NCI-H69 (cell line): ENCODE measurements at regions not wholly inside any gene's neighbourhood (a gene's known extent, or its start where the extent isn't known, plus 50 kb on each side); places are given as distances from the start of the nearest gene placed in this dataset.

Source experiments
- DNase-seq: peaks from one replicate; lab custom pipeline; 2025; lab: John Stamatoyannopoulos, UW

GRCh38 chr9:69955536-69956355 lies 87.9 kb upstream of the MAMDC2 start:
- DNase-seq, result no peak

- DNase-seq, result no peak
Measured at GRCh38 chr9:69961843-69962242, 81.8 kb upstream of the MAMDC2 start.

- DNase-seq, result no peak
Measured at GRCh38 chr9:69963803-69964202, 79.8 kb upstream of the MAMDC2 start.

GRCh38 chr9:69964446-69964845 lies 79.2 kb upstream of the MAMDC2 start:
- DNase-seq, result no peak

- DNase-seq, result no peak
Measured at GRCh38 chr9:69965416-69966145, 78.1 kb upstream of the MAMDC2 start.

- no peak for DNase-seq
Measured at GRCh38 chr9:69967344-69967743, 76.3 kb upstream of the MAMDC2 start.

GRCh38 chr9:69970001-69970533 lies 73.6 kb upstream of the MAMDC2 start:
- no peak for DNase-seq

GRCh38 chr9:69971643-69972449 lies 71.8 kb upstream of the MAMDC2 start:
- peak; percentile 78 for DNase-seq

- no peak for DNase-seq
Measured at GRCh38 chr9:69975681-69976080, 68.0 kb upstream of the MAMDC2 start.

GRCh38 chr9:69976152-69976551 lies 67.5 kb upstream of the MAMDC2 start:
- peak; percentile 77 for DNase-seq

- DNase-seq, result no peak
Measured at GRCh38 chr9:69980041-69980440, 63.6 kb upstream of the MAMDC2 start.

GRCh38 chr9:69980591-69980990 lies 63.1 kb upstream of the MAMDC2 start:
- no peak for DNase-seq

GRCh38 chr9:69981686-69982445 lies 61.8 kb upstream of the MAMDC2 start:
- peak; percentile 83 for DNase-seq

- no peak for DNase-seq
Measured at GRCh38 chr9:69984831-69985230, 58.8 kb upstream of the MAMDC2 start.

GRCh38 chr9:69985971-69986370 lies 57.7 kb upstream of the MAMDC2 start:
- DNase-seq, result no peak

- no peak for DNase-seq
Measured at GRCh38 chr9:69986970-69987369, 56.7 kb upstream of the MAMDC2 start.

GRCh38 chr9:69987457-69987856 lies 56.2 kb upstream of the MAMDC2 start:
- DNase-seq, result no peak

GRCh38 chr9:69993110-69993509 lies 50.5 kb upstream of the MAMDC2 start:
- DNase-seq, result no peak
